Sigmoid colon (tissue), 6 donors: ENCODE measurements at regions not wholly inside any gene's neighbourhood (a gene's known extent, or its start where the extent isn't known, plus 50 kb on each side); places are given as distances from the start of the nearest gene placed in this dataset.
"Not testable (repeated sequence)": the region's sequence is repeated elsewhere in the genome, so short reads cannot be mapped to it uniquely, and the experiment has no call there.

Experiments
- DNase-seq: peaks from one replicate; pipeline ENCODE4 v3.0.0-alpha.2; 2019
- H3K27ac ChIP-seq, 4 donors: fragments of 200-600 bp; sonication (generic); one replicate each; pipeline ENCODE4 v1.5.1; 2016 to 2019; ENCODE audit warnings: mild to moderate bottlenecking in 1 of 4
- H3K27me3 ChIP-seq, 3 donors: fragments of 200-600 bp; sonication (generic); one replicate each; pipeline ENCODE4 v1.5.1; 2019; ENCODE audit warnings: mild to moderate bottlenecking in 1 of 3
- H3K36me3 ChIP-seq, 4 donors: fragments of 200-600 bp; sonication (generic); one replicate each; pipeline ENCODE4 v1.5.1; 2016 to 2019
- H3K4me1 ChIP-seq, 4 donors: fragments of 200-600 bp; sonication (generic); one replicate each; pipeline ENCODE4 v1.5.1; 2017 to 2019
- H3K4me3 ChIP-seq, 4 donors: fragments of 200-600 bp; sonication (generic); one replicate each; pipeline ENCODE4 v1.5.1; 2017 to 2019; ENCODE audit warnings: mild to moderate bottlenecking in 2 of 4, moderate library complexity in 1 of 4
- H3K9me3 ChIP-seq, 4 donors: fragments of 200-600 bp in 3 of 4; sonication (generic) in 3 of 4; one replicate each; pipeline versions ENCODE4 v1.5.1 to v1.6.1; 2013 to 2019
- CTCF ChIP-seq, 4 experiments: fragments of 450-650 bp in 3 of 4; fragments of 200-600 bp in 1 of 4; IDR thresholded peaks; one replicate each; pipeline ENCODE4 v1.5.1; 2016 to 2019; ENCODE audit warnings: antibody characterized with exemption in 4 of 4, mild to moderate bottlenecking in 3 of 4, moderate library complexity in 2 of 4
- EP300 ChIP-seq, 4 donors: sonication (generic); formaldehyde crosslinking; IDR thresholded peaks; one replicate each; pipeline ENCODE4 v1.6.1; 2017; ENCODE audit warnings: antibody characterized with exemption in 4 of 4
- POLR2A ChIP-seq, 2 donors: fragments of 450-650 bp; IDR thresholded peaks; one replicate each; pipeline ENCODE4 v1.6.1; 2016; ENCODE audit warnings: antibody characterized with exemption in 2 of 2, mild to moderate bottlenecking in 2 of 2, moderate library complexity in 2 of 2
- POLR2AphosphoS5 ChIP-seq, 4 donors: sonication (generic); formaldehyde crosslinking; IDR thresholded peaks; one replicate each; pipeline ENCODE4 v1.6.1; 2017; ENCODE audit warnings: antibody characterized with exemption in 4 of 4
- WGBS, 2 donors: extraction: QIAGEN DNeasy Blood & Tissue Kit; methylation state at CpG; one replicate each; pipeline ENCODE4 v1.1.7; 2013; 5-methylcytosine and 5-hydroxymethylcytosine counted together
- intact Hi-C: fragments of 100-400 bp; cut with DNase I; formaldehyde crosslinking; loops from one replicate; pipeline ENCODE4 v1.15.1; 2023
- donor health status: healthy with polysubstance abuse.
- donor health status: healthy.

- DNase-seq, result no peak
- Histone ChIP-seq H3K4me1 (no peaks in the 10 kb centered on the region), H3K4me3 (no peak overlapping the region), H3K36me3 (no peaks in the 10 kb centered on the region), H3K27me3 (no peaks in the 10 kb centered on the region), H3K9me3 (no peaks in the 10 kb centered on the region), H3K27ac (no peak overlapping the region)
- intact Hi-C loops, result no loop called here
- WGBS, 2 donors, result 61 to 62% methylated on average over 4 of the region's 4 CpGs
- TF ChIP-seq POLR2A (IDR thresholded peaks at IDR 0.05) (no peak), EP300 (IDR thresholded peaks at IDR 0.05) (no peak), POLR2AphosphoS5 (IDR thresholded peaks at IDR 0.05) (no peak), CTCF (IDR thresholded peaks at IDR 0.05) (no peak)
These were observed 430.5 kb upstream of the EPHA7 start for GRCh38 chr6:93849857-93850256.

GRCh38 chr6:93848031-93848742, 428.8 kb upstream of the EPHA7 start:
- Histone ChIP-seq H3K27ac (no peak overlapping the region), H3K4me3 (no peak overlapping the region), H3K4me1 (no peaks in the 10 kb centered on the region), H3K36me3 (no peaks in the 10 kb centered on the region), H3K9me3 (no peaks in the 10 kb centered on the region), H3K27me3 (no peaks in the 10 kb centered on the region)
- 90 to 92% methylated on average over 5 of the region's 5 CpGs for WGBS, 2 donors
- DNase-seq, result no peak
- no peak for TF ChIP-seq POLR2A (IDR thresholded peaks at IDR 0.05)
- no peak for TF ChIP-seq POLR2AphosphoS5 (IDR thresholded peaks at IDR 0.05)
- TF ChIP-seq CTCF (IDR thresholded peaks at IDR 0.05), result no peak
- TF ChIP-seq EP300 (IDR thresholded peaks at IDR 0.05), result no peak
- intact Hi-C loops, result no loop called here

GRCh38 chr6:93842178-93842577, 422.8 kb upstream of the EPHA7 start:
- intact Hi-C loops, result no loop called here
- Histone ChIP-seq H3K36me3 (no peaks in the 10 kb centered on the region), H3K9me3 (no peaks in the 10 kb centered on the region), H3K27ac (no peak overlapping the region), H3K27me3 (no peaks in the 10 kb centered on the region), H3K4me1 (no peaks in the 10 kb centered on the region), H3K4me3 (no peak overlapping the region)
- WGBS, 2 donors, result 90 to 94% methylated on average over 1 of the region's 1 CpG
- TF ChIP-seq EP300 (IDR thresholded peaks at IDR 0.05) (no peak), CTCF (IDR thresholded peaks at IDR 0.05) (no peak), POLR2A (IDR thresholded peaks at IDR 0.05) (no peak), POLR2AphosphoS5 (IDR thresholded peaks at IDR 0.05) (no peak)
- no peak for DNase-seq

GRCh38 chr6:93835451-93836145, 416.2 kb upstream of the EPHA7 start:
- intact Hi-C loops, DNase-seq, H3K36me3 ChIP-seq, H3K4me3 ChIP-seq, H3K27ac ChIP-seq, H3K4me1 ChIP-seq, H3K9me3 ChIP-seq, H3K27me3 ChIP-seq: not testable (repeated sequence)
- 94 to 95% methylated on average over 7 of the region's 8 CpGs for WGBS, 2 donors

GRCh38 chr6:93835026-93835425, 415.7 kb upstream of the EPHA7 start:
- H3K27me3 ChIP-seq, DNase-seq, H3K4me1 ChIP-seq, intact Hi-C loops, H3K9me3 ChIP-seq, H3K4me3 ChIP-seq, H3K27ac ChIP-seq, H3K36me3 ChIP-seq: not testable (repeated sequence)
- 81 to 88% methylated on average over 9 of the region's 9 CpGs for WGBS, 2 donors

- H3K4me1 ChIP-seq, intact Hi-C loops, H3K27ac ChIP-seq, H3K9me3 ChIP-seq, H3K36me3 ChIP-seq, DNase-seq, H3K27me3 ChIP-seq, H3K4me3 ChIP-seq: not testable (repeated sequence)
- 87 to 93% methylated on average over 8 to 12 of the region's 12 CpGs for WGBS, 2 donors
These were observed 414.0 kb upstream of the EPHA7 start for GRCh38 chr6:93833326-93833725.

- H3K36me3 ChIP-seq, H3K4me3 ChIP-seq, H3K27ac ChIP-seq, H3K27me3 ChIP-seq, DNase-seq, H3K4me1 ChIP-seq, H3K9me3 ChIP-seq, intact Hi-C loops: not testable (repeated sequence)
These were observed 410.4 kb upstream of the EPHA7 start for GRCh38 chr6:93829757-93830156.
